ENCODE measurements at regions not wholly inside any gene's neighbourhood (a gene's known extent, or its start where the extent isn't known, plus 50 kb on each side); places are given as distances from the start of the nearest gene placed in this dataset.

GRCh38 chr2:223654384-223654915, 52.3 kb upstream of the SCG2 start:
- no peak for DNase-seq
- WGBS, 4 donors = 80 to 88% (median 82%) methylated on average over 6 of the region's 6 CpGs
- no peak overlapping the region for H3K4me3 ChIP-seq
- no peak overlapping the region for H3K27ac ChIP-seq
- no peaks in the 10 kb centered on the region for H3K27me3 ChIP-seq
- H3K36me3 ChIP-seq (replicated peaks in 1 of 2) = no peaks in the 10 kb centered on the region
- intact Hi-C loops (cut with DNase I) = no loop called here
- TF ChIP-seq POLR2A (IDR thresholded peaks at IDR 0.05) (no peak), CTCF (IDR thresholded peaks at IDR 0.05) (no peak)
- H3K4me1 ChIP-seq (replicated peaks in 1 of 2) = no peaks in the 10 kb centered on the region
- H3K9me3 ChIP-seq (replicated peaks in 1 of 3) = no peaks in the 10 kb centered on the region

GRCh38 chr2:223652902-223653301, 50.7 kb upstream of the SCG2 start:
- intact Hi-C loops (cut with DNase I) = no loop called here
- H3K27me3 ChIP-seq = no peaks in the 10 kb centered on the region
- no peak for TF ChIP-seq POLR2A (IDR thresholded peaks at IDR 0.05)
- no peak overlapping the region for H3K4me3 ChIP-seq
- no peak overlapping the region for H3K27ac ChIP-seq
- H3K4me1 ChIP-seq (replicated peaks in 1 of 2) = no peaks in the 10 kb centered on the region
- no peak for DNase-seq
- 94 to 100% (median 95%) methylated on average over 1 of the region's 1 CpG for WGBS, 4 donors
- H3K36me3 ChIP-seq (replicated peaks in 1 of 2) = no peaks in the 10 kb centered on the region
- H3K9me3 ChIP-seq (replicated peaks in 1 of 3) = no peaks in the 10 kb centered on the region

DNA sequence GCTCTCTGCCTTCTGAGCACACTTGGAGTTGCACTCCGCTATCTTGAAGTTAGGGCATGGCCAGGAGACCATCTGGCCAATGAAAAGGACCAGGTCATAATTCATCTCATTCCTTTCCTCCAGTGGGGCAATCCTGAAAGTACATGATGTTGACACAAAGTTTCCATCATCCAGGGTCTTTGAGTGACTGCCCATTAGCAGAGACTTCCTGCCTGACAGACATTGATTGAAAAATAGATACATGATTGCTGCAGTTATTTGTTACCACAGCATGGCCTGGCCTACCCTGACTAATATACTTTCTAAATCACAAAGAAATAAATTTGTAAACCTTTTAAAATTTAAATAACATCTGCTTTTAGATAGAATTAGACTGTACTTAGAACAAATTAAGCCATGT, 50.0 kb upstream of the SCG2 start:
- TF ChIP-seq POLR2A (IDR thresholded peaks at IDR 0.05) (no peak), CTCF (IDR thresholded peaks at IDR 0.05) (no peak)
- intact Hi-C loops (cut with DNase I) = no loop called here
- no peaks in the 10 kb centered on the region for H3K4me1 ChIP-seq (replicated peaks in 1 of 2)
- no peaks in the 10 kb centered on the region for H3K36me3 ChIP-seq (replicated peaks in 1 of 2)
- H3K4me3 ChIP-seq = no peak overlapping the region
- H3K27me3 ChIP-seq = no peaks in the 10 kb centered on the region
- H3K27ac ChIP-seq = no peak overlapping the region
- no peaks in the 10 kb centered on the region for H3K9me3 ChIP-seq (replicated peaks in 1 of 3)
- no peak for DNase-seq
- WGBS, 4 donors = 79 to 96% (median 93%) methylated on average over 1 of the region's 1 CpG
